ENCODE measurements at regions not wholly inside any gene's neighbourhood (a gene's known extent, or its start where the extent isn't known, plus 50 kb on each side); places are given as distances from the start of the nearest gene placed in this dataset.

DNA sequence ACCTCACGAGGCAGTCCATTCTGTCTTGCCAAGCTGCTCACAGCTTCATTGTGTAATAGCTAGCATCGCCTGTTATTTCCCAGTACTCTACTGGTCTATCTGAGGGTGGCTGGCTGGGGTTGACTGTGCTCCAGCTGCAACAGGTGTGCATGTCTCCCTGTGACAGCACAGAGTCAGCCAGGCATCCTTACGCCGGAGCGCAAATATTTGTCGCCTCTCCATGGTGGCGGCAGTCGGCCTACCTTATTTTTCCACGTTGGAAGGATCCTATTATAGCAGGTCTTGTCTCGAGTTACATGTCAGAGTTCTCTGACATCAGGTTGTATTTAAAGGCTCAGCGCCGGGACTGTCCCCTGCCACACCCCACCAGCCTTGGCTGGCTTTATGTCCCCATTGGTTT is 307.1 kb downstream of the TLE3 start:
- H3K9me3 Mint-ChIP-seq: peaks cover 7% of the 10 kb centered on the region
- H3K36me3 Mint-ChIP-seq (ENCODE audit: low read depth): no peaks in the 10 kb centered on the region
- DNase-seq: no peak
- H3K4me1 Mint-ChIP-seq (ENCODE audit: low read depth): no peaks in the 10 kb centered on the region
- no peak overlapping the region for H3K4me3 Mint-ChIP-seq
- H3K27ac Mint-ChIP-seq: no peak overlapping the region
- H3K27me3 Mint-ChIP-seq: peaks cover 6% of the 10 kb centered on the region

DNA sequence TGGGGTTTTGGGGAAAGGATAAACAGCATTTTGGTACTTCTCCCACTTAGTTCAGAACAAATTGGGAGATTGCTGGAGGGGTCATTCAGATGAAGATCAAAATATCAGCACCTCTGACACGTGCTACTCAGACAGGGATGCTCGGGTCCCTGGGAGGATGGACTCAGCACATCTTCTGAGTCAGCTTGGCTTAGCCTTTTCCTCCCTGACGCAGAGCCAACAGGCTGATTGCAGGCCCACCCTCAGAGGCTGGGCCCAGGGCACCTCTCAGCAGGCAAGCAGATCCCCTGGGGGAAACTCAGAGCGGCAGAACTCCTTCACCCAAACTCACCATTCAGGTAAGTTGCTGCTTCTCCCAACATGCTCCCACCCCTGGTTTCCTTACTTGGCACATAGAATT is 304.9 kb downstream of the TLE3 start:
- no peak overlapping the region for H3K27ac Mint-ChIP-seq
- H3K27me3 Mint-ChIP-seq: peaks cover 3% of the 10 kb centered on the region
- no peak overlapping the region for H3K4me3 Mint-ChIP-seq
- no peak for DNase-seq
- peaks cover 7% of the 10 kb centered on the region for H3K9me3 Mint-ChIP-seq
- H3K4me1 Mint-ChIP-seq (ENCODE audit: low read depth): no peaks in the 10 kb centered on the region
- H3K36me3 Mint-ChIP-seq (ENCODE audit: low read depth): no peaks in the 10 kb centered on the region

DNA sequence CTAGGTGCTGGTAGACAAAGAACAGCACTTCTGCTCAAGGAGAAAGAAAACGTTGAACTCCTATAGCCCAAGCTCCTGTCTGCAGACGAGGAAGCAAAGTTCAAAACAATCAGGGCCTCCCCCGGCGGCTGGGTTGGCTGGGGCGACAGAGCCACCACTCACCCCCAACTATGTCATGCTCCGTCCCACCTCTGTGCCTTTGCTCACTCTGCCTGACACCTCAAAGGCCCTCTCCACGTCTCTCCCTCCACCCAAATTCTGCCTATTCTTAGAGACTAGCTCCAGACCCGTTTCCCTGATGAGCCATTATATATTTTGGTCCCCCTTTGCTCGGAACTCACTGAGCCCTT is 304.3 kb downstream of the TLE3 start:
- Mint-ChIP-seq H3K27ac (no peak overlapping the region), H3K4me3 (no peak overlapping the region), H3K27me3 (peaks cover 3% of the 10 kb centered on the region), H3K9me3 (peaks cover 7% of the 10 kb centered on the region), H3K4me1 (ENCODE audit: low read depth) (no peaks in the 10 kb centered on the region), H3K36me3 (ENCODE audit: low read depth) (no peaks in the 10 kb centered on the region)
- no peak for DNase-seq

DNA sequence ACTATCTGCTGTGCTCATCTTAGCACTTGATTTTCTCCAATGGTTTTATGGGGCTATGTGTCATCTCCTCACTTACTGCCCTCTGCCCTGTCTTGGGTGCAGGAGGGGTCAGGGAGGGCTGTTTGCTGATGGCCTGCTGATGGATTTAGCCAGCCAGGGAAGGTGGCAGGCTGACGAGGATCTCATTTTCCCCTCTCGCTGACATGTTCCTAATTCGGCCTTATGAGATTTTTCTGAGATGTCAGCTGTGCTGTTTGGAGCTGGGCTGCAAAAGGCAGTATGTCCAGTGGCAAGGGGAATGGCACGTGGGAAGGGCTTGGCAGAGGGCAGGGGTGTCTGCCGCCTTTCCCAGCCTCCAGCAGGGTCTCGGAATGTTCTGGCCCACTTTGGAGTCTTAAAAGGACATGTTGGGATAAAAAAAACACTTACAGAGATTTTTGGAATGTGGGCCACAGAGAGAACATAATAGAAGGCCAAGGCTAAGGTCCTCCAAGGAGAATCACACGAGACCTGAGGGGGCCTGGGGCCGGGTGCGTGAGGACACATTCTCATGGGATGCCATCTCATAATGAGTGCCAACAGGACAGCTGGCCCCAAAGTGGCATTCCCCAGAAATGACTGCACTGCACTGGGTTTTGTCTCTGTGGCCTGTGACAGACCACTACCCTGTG is 303.8 kb downstream of the TLE3 start:
- no peaks in the 10 kb centered on the region for H3K36me3 Mint-ChIP-seq (ENCODE audit: low read depth)

DNA sequence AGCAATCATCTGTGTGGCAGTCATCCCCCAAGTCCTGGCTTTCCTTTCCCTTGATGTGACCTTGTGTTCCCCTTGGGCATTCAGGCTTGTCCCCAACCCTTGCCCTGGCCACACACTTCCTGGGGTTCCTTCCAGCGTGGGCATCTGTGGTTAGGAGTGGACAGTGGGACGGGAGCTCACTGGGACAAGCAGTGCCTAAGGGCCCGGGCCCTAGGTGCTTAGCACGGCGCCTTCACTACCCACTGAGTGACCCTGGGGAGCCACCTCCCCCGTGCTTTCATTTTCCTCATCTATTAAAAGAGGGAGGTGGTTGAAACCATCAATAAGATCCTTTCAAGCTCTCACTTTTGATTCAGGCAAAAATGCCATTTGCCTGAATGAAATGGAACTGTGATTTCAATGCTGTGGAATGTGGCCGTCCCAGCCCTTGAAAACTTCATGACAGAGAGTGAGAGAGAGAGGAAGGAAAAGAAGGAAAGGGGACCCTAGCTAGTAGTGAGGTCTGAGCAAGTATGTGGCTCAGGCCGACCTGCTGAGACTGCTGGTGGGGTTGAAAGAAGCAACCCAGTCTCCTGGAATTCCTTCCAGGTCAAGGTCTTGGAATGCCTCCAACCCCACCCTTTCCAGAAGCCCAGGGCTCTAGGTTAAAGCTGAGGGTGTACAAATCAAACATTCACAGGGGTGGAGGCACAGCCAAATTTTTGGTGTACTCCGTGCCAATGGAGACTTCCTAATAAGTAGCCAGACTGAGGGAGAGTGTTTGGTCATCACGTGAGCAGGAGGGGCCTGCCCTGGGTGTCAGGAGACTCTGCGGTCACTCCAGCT is 302.9 kb downstream of the TLE3 start:
- DNase-seq: no peak
- Mint-ChIP-seq H3K4me1 (ENCODE audit: low read depth) (no peaks in the 10 kb centered on the region), H3K9me3 (peaks cover 7% of the 10 kb centered on the region), H3K4me3 (no peak overlapping the region), H3K36me3 (ENCODE audit: low read depth) (no peaks in the 10 kb centered on the region), H3K27ac (no peak overlapping the region), H3K27me3 (peaks cover 3% of the 10 kb centered on the region)

More for the DNA sequence above, 303.8 kb downstream of the TLE3 start:
- Mint-ChIP-seq H3K9me3 (peaks cover 7% of the 10 kb centered on the region), H3K4me3 (no peak overlapping the region), H3K27ac (no peak overlapping the region), H3K4me1 (ENCODE audit: low read depth) (no peaks in the 10 kb centered on the region), H3K27me3 (peaks cover 3% of the 10 kb centered on the region)
- DNase-seq: no peak

DNA sequence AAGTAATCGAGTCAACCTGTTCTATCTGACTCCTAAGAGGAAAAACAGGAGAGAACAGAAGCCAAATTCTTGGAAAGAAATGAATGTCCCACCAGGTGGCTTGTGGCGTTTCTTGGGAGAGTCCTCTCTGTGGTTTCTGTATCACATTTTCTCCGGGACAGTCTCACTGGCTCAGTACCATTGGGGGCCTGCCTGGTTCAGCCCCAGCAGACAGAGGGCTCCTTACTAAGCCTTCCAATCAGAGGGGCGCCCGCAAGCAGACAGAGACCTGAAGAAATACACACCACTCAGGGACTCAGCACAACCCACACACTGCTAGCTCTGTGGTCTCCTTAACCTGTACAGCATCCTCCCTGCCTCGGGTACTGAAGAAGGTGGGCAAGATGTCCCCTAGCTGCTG is 302.1 kb downstream of the TLE3 start:
- DNase-seq: no peak
- Mint-ChIP-seq H3K27ac (no peak overlapping the region), H3K4me3 (no peak overlapping the region), H3K9me3 (peaks cover 7% of the 10 kb centered on the region), H3K36me3 (ENCODE audit: low read depth) (no peaks in the 10 kb centered on the region), H3K4me1 (ENCODE audit: low read depth) (no peaks in the 10 kb centered on the region), H3K27me3 (no peaks in the 10 kb centered on the region)

DNA sequence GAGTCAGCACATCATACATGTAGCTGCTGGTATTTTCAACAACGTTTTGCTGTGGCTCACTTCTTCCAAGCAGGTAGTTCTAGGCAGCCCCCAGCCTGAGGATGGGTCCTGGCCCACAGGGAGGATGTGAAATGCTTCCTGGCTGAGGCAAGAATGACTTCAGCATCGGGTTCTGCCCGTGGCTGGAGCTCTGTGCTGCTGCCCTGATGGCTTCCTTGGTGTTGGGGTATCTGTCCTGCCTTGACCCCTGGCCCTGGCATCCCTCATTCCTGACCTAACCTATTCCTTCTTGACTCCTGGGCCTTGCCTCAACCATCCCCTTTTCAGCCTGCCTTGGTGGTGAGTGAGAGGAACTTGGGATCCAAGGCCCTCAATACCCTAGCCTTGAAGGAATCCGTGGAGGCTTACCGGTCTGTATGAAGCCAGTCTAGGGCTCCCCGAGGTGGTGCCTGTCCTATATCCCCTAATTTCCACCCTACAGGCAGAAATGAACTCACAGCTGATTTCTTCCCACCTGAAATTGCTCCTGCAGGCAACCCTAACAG is 300.6 kb downstream of the TLE3 start:
- H3K27me3 Mint-ChIP-seq: no peaks in the 10 kb centered on the region
- H3K4me1 Mint-ChIP-seq (ENCODE audit: low read depth): no peaks in the 10 kb centered on the region
- no peaks in the 10 kb centered on the region for H3K9me3 Mint-ChIP-seq
- H3K36me3 Mint-ChIP-seq (ENCODE audit: low read depth): no peaks in the 10 kb centered on the region
- H3K4me3 Mint-ChIP-seq: no peak overlapping the region
- no peak for DNase-seq
- no peak overlapping the region for H3K27ac Mint-ChIP-seq

DNA sequence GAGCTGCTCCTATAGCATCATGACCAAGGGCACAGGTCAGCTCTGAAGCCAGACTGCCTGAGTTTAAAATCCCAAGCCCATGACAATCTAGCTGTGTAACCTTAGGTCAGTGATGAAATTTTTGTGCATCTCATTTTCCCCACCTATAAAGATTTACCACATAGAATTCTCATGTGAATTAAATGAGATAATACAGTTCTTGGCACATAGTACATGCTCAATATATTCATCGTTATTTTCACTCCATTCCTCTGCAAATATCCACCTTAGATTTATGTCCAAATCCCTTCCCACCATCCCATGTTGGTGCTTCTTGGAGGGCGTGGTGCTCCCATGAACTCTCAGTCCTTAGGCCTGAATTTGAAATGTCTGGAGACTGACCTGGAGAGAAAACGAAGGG is 300.1 kb downstream of the TLE3 start:
- Mint-ChIP-seq H3K36me3 (ENCODE audit: low read depth) (no peaks in the 10 kb centered on the region), H3K9me3 (no peaks in the 10 kb centered on the region), H3K27ac (no peak overlapping the region), H3K4me1 (ENCODE audit: low read depth) (no peaks in the 10 kb centered on the region), H3K27me3 (no peaks in the 10 kb centered on the region), H3K4me3 (no peak overlapping the region)
- no peak for DNase-seq

DNA sequence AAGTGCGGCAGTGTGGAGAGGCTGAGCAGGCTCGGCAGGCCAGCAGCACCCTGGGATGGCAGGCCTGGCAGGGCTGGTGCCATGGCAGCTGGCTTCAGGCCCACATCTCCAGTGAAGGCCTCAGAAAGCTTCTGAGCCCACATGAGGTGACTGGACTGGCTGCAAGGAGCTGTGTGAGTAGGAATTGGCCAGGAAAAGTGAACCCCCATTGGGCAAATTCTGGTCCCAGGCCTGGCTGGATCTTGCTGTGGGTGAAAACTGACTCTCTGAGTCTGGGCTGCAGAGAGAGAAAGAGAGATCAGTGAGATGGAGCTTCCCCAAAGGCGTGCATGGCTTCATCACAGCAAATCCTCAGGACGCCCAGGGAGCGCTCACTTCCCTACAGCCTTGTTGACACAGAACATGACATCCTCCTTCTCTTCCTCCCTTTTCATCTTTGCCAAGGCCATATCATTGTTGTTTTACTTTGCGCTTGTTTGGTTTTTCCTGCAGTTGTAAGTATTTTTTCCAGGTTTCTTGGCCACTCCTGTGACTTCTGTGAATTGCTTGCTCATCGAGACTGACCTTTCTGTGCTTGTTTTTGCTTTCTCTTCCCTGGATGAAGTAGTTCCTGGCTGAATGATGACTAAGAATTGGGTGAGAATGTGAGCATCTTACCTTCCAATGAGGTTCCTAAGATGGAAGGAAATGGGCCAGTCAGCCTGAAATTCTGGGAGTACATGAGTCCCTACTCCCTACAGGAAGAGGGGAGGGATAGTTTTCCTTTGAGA is 299.1 kb downstream of the TLE3 start:
- DNase-seq: no peak
- Mint-ChIP-seq H3K4me3 (no peak overlapping the region), H3K36me3 (ENCODE audit: low read depth) (no peaks in the 10 kb centered on the region), H3K9me3 (no peaks in the 10 kb centered on the region), H3K4me1 (ENCODE audit: low read depth) (no peaks in the 10 kb centered on the region), H3K27ac (no peak overlapping the region), H3K27me3 (no peaks in the 10 kb centered on the region)

DNA sequence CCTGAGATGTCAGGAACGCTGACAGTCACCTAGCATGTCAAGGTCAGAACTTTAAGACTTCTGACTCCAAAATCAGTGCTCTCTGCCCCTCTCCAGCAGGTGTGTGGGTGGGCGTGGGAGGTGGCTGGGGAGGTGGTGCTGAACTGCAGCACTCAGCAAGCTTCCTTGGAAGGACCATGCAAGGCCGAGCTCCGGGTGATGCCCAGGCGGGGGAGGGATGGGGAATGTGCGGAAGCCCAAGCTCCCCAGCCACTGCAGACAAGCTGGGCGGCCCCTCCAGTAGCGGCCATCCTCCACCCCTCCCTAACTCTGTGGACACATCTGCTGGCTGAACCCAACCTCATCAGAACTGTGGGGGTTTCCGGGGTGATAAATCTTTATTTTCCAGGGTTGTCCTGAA is 296.6 kb downstream of the TLE3 start:
- Mint-ChIP-seq H3K27ac (no peak overlapping the region), H3K36me3 (ENCODE audit: low read depth) (no peaks in the 10 kb centered on the region), H3K9me3 (no peaks in the 10 kb centered on the region), H3K4me1 (ENCODE audit: low read depth) (no peaks in the 10 kb centered on the region), H3K27me3 (peaks cover 4% of the 10 kb centered on the region), H3K4me3 (no peak overlapping the region)
- no peak for DNase-seq

DNA sequence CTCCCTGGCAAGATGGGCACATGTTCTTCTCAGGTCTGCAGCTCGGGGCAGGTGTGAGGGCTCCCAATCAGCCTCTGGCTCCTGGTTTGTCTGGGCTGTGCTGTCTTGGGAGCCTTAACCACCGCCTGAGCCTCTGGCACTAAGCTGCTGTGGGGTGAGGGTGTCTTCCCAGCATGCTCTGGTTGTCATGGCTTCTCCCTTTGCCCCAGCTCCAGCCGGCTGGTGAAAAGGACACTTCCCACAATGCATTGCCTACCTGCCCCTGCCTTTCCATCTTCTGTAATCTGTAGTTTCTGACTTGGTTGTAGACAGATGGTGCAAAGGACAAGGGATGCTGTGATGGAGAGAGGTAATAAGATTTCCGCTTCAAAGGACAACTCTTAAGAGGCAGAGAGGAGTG is 295.3 kb downstream of the TLE3 start:
- H3K27ac Mint-ChIP-seq: no peak overlapping the region
- H3K27me3 Mint-ChIP-seq: peaks cover 4% of the 10 kb centered on the region
- H3K4me3 Mint-ChIP-seq: no peak overlapping the region
- H3K4me1 Mint-ChIP-seq (ENCODE audit: low read depth): peaks cover 10% of the 10 kb centered on the region
- no peaks in the 10 kb centered on the region for H3K36me3 Mint-ChIP-seq (ENCODE audit: low read depth)
- H3K9me3 Mint-ChIP-seq: no peaks in the 10 kb centered on the region
- DNase-seq: no peak

DNA sequence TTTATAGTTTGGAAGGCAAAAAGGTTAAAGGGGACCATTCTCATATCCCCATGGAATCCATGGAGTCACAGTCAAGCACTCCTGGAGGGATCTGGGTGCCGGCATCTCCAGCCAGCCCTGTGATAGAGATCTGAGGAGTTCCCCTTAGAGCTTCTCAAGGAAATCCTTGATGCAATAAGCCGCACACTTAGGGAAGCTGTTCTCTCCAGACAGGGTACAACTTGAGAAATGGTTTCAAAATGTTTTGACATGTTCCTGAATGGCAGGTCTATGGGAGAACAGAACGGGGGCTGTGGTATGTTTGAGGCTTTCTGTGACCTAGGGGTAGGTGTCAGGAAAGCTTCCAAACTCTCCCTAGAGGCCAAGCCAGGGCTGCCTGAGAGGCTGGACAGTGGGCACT is 292.9 kb downstream of the TLE3 start:
- Mint-ChIP-seq H3K9me3 (no peaks in the 10 kb centered on the region), H3K4me3 (no peak overlapping the region), H3K27ac (no peak overlapping the region), H3K36me3 (ENCODE audit: low read depth) (no peaks in the 10 kb centered on the region), H3K27me3 (peaks cover 4% of the 10 kb centered on the region), H3K4me1 (ENCODE audit: low read depth) (peaks cover 21% of the 10 kb centered on the region)
- DNase-seq: no peak

DNA sequence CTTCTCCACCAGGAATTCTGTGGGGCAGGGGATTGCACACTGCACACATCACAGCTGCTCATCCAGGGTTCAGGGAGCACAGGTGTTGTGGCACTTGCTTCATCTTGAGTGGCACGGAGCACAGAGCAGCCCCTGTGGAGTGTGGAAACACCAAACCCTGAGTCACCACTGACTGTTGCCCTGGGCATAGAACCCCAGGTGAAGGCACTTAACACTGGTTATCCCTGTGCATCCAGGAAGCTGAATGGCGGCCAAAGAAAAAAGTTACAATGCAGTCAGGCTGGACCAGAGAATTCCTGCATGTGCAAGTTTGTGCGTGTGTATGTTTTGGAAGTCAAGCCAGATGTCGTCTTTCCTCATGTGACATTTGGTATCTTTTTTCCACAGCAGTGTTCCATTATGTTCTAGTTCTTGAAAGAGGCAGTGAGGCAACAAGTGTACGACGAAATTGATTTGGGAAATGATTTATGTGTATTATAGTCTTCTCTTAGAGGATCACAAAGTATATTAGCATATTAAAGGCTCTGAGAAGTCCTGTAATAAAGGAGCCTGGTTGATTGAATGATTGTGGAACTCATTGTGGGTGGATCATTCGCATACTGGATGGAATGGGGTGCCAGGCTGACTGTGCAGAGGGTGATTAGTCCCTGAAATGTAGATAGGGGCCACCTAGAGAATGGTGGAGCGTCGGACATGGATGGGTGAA is 292.3 kb downstream of the TLE3 start:
- H3K27me3 Mint-ChIP-seq: peaks cover 4% of the 10 kb centered on the region
- H3K9me3 Mint-ChIP-seq: no peaks in the 10 kb centered on the region
- no peak for DNase-seq
- no peak overlapping the region for H3K27ac Mint-ChIP-seq
- peaks cover 21% of the 10 kb centered on the region for H3K4me1 Mint-ChIP-seq (ENCODE audit: low read depth)
- H3K4me3 Mint-ChIP-seq: no peak overlapping the region
- no peaks in the 10 kb centered on the region for H3K36me3 Mint-ChIP-seq (ENCODE audit: low read depth)

DNA sequence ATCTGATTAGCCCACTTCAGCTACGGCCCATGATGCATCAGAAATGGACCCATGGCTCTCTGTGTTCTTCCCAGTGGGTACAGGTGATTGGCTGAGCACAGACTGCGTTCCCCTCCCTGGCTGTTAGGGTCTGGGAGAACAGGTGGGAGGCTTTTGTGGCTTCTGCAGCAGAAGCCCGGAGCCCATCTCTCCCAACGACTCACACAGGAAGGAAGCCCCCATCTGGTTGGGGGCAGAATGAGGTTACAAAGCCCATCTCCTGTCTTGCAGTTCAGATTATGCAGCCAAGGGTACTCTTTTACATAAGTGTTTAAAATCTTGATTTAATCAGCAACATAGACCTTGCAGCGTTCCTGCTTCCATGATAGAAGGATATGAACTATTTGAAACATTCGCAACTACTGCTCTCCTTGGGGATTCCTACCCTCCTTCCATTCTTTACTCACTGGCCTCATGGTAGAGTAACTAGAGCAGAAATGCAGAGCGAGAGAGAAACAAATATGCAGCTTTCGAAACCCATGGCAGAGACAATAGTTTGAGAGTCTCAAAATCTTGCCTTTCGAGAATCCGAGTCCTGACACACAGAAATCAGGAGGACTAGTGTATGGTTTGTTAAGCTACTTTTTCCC is 291.3 kb downstream of the TLE3 start:
- peaks cover 21% of the 10 kb centered on the region for H3K4me1 Mint-ChIP-seq (ENCODE audit: low read depth)
- H3K4me3 Mint-ChIP-seq: no peak overlapping the region
- no peak for DNase-seq
- H3K27ac Mint-ChIP-seq: no peak overlapping the region
- no peaks in the 10 kb centered on the region for H3K36me3 Mint-ChIP-seq (ENCODE audit: low read depth)
- peaks cover 4% of the 10 kb centered on the region for H3K27me3 Mint-ChIP-seq
- H3K9me3 Mint-ChIP-seq: no peaks in the 10 kb centered on the region
